ENCODE measurements at regions not wholly inside any gene's neighbourhood (a gene's known extent, or its start where the extent isn't known, plus 50 kb on each side); places are given as distances from the start of the nearest gene placed in this dataset.

DNA sequence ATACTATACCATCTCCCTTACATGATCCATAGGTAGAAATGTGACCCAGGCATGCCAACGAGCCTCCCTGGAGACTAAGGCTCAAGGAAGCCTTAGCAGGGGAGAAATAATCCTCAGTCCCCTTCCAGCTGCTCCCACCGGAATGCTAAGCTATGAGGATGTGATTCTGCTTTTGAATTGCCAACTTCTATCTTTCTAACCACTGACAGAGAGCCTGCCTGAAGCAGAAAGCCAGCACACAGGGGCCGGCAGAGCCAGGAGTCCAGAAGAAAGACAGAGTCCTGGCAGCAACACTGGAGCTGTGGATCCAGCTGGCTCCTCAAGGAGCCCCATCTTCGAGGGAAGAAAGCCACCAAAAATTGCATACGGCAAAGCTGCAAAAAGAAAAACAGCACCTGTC lies 579.6 kb upstream of the CDH5 start:
- Histone ChIP-seq H3K36me3 (no peaks in the 10 kb centered on the region), H3K4me3 (no peak overlapping the region), H3K9me3 (no peaks in the 10 kb centered on the region), H3K27me3 (no peaks in the 10 kb centered on the region), H3K4me1 (no peaks in the 10 kb centered on the region), H3K27ac (no peak overlapping the region)
- no peak for DNase-seq (ENCODE audit: low spot score in 2 of 2)
- intact Hi-C loops (cut with DNase I; ENCODE audit: low total_unique reads) = no loop called here
- TF ChIP-seq POLR2AphosphoS5 (IDR thresholded peaks at IDR 0.05) (no peak), POLR2A (IDR thresholded peaks at IDR 0.05) (no peak), CTCF (IDR thresholded peaks at IDR 0.05) (no peak)

GRCh38 chr16:65783709-65784474 lies 582.6 kb upstream of the CDH5 start:
- Histone ChIP-seq H3K4me3 (no peak overlapping the region), H3K36me3 (no peaks in the 10 kb centered on the region), H3K27me3 (no peaks in the 10 kb centered on the region), H3K9me3 (no peaks in the 10 kb centered on the region), H3K4me1 (no peaks in the 10 kb centered on the region), H3K27ac (no peak overlapping the region)
- no peak for DNase-seq (ENCODE audit: low spot score in 2 of 2)
- TF ChIP-seq CTCF (IDR thresholded peaks at IDR 0.05) = no peak
- TF ChIP-seq POLR2AphosphoS5 (IDR thresholded peaks at IDR 0.05) = no peak
- no peak for TF ChIP-seq POLR2A (IDR thresholded peaks at IDR 0.05)
- intact Hi-C loops (cut with DNase I; ENCODE audit: low total_unique reads) = no loop called here

DNA sequence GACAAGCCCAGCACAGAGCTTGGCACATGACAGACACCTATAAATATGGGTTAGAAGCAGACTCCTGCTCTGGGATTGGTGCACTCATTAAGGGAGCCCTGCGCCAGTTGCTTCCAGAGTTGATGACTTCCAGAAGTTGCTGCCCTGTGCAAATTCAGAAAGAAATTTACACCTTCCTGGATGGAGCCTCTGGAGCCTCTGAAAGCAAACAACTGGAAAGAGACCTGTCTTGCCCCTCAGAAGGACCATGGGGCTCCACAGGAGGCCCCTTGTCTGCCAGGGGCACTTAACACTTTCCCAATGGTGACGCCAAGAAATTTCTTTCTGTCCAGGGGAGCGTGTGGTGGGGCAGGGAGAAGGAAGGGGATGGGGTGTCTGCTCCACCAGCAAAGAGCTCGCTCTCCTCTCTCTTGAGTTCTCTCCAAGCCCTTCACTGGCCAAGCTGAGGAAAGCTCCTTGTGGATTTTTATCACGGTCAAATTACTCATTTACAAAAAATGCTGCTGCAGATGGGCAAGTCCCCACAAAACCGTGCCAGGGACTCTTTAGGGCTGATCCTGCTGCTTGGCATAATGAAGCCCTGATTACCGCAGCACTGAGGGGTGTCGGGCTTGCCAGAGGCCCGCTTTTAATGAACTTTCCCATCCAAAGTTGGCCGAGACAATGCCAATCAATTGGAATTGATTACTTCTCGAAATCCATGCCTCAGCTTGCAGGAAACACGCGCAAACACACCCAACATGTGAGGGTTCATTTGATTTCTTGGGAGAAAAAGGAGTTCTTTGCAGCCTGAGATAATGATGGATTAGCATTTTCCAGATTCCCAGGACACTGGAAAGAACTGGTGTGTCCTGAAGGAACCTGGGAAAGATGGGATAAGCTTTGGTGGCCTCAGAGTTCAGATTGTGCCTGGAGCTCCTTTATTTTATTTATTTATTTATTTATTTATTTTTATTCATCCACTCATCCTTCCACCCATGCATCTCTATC lies 583.6 kb upstream of the CDH5 start:
- H3K4me1 ChIP-seq = no peaks in the 10 kb centered on the region
- no peak overlapping the region for H3K27ac ChIP-seq
- TF ChIP-seq POLR2A (IDR thresholded peaks at IDR 0.05) (no peak), CTCF (IDR thresholded peaks at IDR 0.05) (no peak)
- no peaks in the 10 kb centered on the region for H3K36me3 ChIP-seq
- intact Hi-C loops (cut with DNase I; ENCODE audit: low total_unique reads) = no loop called here
- no peaks in the 10 kb centered on the region for H3K27me3 ChIP-seq
- no peak overlapping the region for H3K4me3 ChIP-seq
- DNase-seq (ENCODE audit: low spot score in 2 of 2) = no peak
- no peaks in the 10 kb centered on the region for H3K9me3 ChIP-seq

- H3K27ac ChIP-seq = no peak overlapping the region
- DNase-seq (ENCODE audit: low spot score in 2 of 2) = no peak
- H3K9me3 ChIP-seq = no peaks in the 10 kb centered on the region
- TF ChIP-seq POLR2A (IDR thresholded peaks at IDR 0.05) (no peak), CTCF (IDR thresholded peaks at IDR 0.05) (no peak), POLR2AphosphoS5 (IDR thresholded peaks at IDR 0.05) (no peak)
- H3K4me1 ChIP-seq = no peaks in the 10 kb centered on the region
- no peak overlapping the region for H3K4me3 ChIP-seq
- H3K27me3 ChIP-seq = no peaks in the 10 kb centered on the region
- intact Hi-C loops (cut with DNase I; ENCODE audit: low total_unique reads) = no loop called here
- no peaks in the 10 kb centered on the region for H3K36me3 ChIP-seq
Observed at GRCh38 chr16:65781855-65782254, 584.6 kb upstream of the CDH5 start.

DNA sequence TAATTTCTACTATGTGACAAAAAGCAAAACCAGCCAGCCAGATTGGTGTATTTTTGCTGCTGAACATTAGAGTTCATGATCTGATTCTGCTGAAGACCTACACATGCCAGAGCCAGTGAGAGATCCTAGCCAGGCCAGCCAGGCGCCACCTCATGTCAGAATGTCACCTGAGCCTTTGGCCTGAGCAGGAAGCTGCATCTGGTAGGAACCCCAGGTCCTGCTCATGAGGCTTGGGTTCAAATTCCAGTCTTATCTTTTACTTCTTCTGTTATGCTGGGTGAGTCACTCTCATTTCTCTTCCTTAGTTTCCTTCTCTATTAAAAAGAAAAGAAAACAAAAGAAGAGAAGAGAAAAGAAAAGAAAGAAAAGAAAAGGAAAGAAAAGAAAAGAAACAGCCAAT lies 585.1 kb upstream of the CDH5 start:
- Histone ChIP-seq H3K9me3 (no peaks in the 10 kb centered on the region), H3K4me3 (no peak overlapping the region), H3K27ac (no peak overlapping the region), H3K36me3 (no peaks in the 10 kb centered on the region), H3K27me3 (no peaks in the 10 kb centered on the region), H3K4me1 (no peaks in the 10 kb centered on the region)
- no peak for DNase-seq (ENCODE audit: low spot score in 2 of 2)
- TF ChIP-seq CTCF (IDR thresholded peaks at IDR 0.05) (no peak), POLR2AphosphoS5 (IDR thresholded peaks at IDR 0.05) (no peak), POLR2A (IDR thresholded peaks at IDR 0.05) (no peak)
- intact Hi-C loops (cut with DNase I; ENCODE audit: low total_unique reads) = no loop called here

All from breast epithelium (tissue), 4 donors.